ENCODE measurements at regions not wholly inside any gene's neighbourhood (a gene's known extent, or its start where the extent isn't known, plus 50 kb on each side); places are given as distances from the start of the nearest gene placed in this dataset.

DNA sequence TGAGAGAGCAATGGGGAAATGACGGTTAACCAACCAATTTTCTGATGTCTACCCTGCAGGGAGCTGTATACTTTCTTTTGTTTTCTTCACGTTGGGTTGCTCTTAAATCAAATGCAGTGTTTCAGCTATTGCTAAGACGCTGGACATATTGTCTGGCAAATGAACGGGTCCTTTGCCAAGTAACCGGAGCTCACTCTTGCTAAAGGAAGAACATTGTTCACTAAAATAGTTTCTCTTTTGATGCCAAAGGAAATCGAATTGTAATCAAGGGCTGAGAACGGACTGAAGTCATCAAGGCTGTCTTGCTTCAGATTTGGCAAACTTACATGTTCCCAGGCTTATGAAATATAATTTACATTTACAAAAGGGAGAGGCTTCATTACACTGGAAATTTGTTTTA is 142.3 kb upstream of the ARGLU1 start:
- Histone ChIP-seq H3K4me3 (ENCODE audit: low read depth, low read length) (no peak overlapping the region), H3K36me3 (ENCODE audit: control insufficient read depth in 2 of 2, insufficient read depth in 1 of 2, low read length in 2 of 2) (no peaks in the 10 kb centered on the region), H3K9me3 (ENCODE audit: control insufficient read depth, insufficient read depth, low read depth, low read length) (no peaks in the 10 kb centered on the region), H3K4me1 (ENCODE audit: control insufficient read depth, insufficient read depth, low read length) (no peaks in the 10 kb centered on the region), H3K27ac (ENCODE audit: extremely low read depth, low read depth, low read length) (no peak overlapping the region)
- no peak for TF ChIP-seq ZNF175 (tag by site-specific recombination; IDR thresholded peaks at IDR 0.05)
- no peak for TF ChIP-seq ZNF23 (tag by site-specific recombination; IDR thresholded peaks at IDR 0.05; ENCODE audit: borderline replicate concordance)
- no peak for TF ChIP-seq OSR2 (tag by site-specific recombination; IDR thresholded peaks at IDR 0.05)
- TF ChIP-seq ZBTB11 (tag by site-specific recombination; conservative IDR thresholded peaks at IDR 0.05; ENCODE audit: low read depth) = no peak
- no peak for TF ChIP-seq OVOL3 (tag by site-specific recombination; IDR thresholded peaks at IDR 0.05)
- TF ChIP-seq REPIN1 (tag by site-specific recombination; IDR thresholded peaks at IDR 0.05; ENCODE audit: low read depth) = no peak
- no peak for TF ChIP-seq ZBTB26 (tag by site-specific recombination; optimal IDR thresholded peaks at IDR 0.05)
- ChIA-PET CTCF (no interaction called here), POLR2A (no interaction called here)

DNA sequence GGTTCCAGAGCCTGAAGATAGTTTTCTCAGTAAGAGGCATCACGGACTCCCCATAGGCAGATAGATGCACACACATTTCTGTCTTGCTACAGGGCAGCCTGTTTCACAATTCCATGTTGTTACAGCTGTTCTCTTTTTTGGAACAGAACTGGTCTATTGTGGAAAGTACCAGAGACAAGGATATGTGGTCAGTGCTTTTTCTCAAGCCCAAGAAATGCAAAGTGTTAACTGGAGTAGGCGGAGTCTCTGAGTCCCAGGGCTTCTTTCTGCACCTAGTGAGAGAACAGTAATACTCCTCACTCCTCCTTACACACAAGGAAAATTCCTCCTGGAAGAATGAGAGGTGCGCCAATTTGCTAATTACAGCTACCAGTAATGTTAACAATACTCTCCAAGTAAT is 141.6 kb upstream of the ARGLU1 start:
- ChIA-PET CTCF (interaction anchor here (0.6 kb wide), 1 partner anchor 14 kb away, joined by 3 read pairs; no protein-coding TSS in a partner anchor), POLR2A (no interaction called here)
- Histone ChIP-seq H3K27ac (ENCODE audit: extremely low read depth, low read depth, low read length) (no peak overlapping the region), H3K9me3 (ENCODE audit: control insufficient read depth, insufficient read depth, low read depth, low read length) (no peaks in the 10 kb centered on the region), H3K36me3 (ENCODE audit: control insufficient read depth in 2 of 2, insufficient read depth in 1 of 2, low read length in 2 of 2) (no peaks in the 10 kb centered on the region), H3K4me3 (ENCODE audit: low read depth, low read length) (no peak overlapping the region), H3K4me1 (ENCODE audit: control insufficient read depth, insufficient read depth, low read length) (no peaks in the 10 kb centered on the region)
- TF ChIP-seq, protein P1, sequence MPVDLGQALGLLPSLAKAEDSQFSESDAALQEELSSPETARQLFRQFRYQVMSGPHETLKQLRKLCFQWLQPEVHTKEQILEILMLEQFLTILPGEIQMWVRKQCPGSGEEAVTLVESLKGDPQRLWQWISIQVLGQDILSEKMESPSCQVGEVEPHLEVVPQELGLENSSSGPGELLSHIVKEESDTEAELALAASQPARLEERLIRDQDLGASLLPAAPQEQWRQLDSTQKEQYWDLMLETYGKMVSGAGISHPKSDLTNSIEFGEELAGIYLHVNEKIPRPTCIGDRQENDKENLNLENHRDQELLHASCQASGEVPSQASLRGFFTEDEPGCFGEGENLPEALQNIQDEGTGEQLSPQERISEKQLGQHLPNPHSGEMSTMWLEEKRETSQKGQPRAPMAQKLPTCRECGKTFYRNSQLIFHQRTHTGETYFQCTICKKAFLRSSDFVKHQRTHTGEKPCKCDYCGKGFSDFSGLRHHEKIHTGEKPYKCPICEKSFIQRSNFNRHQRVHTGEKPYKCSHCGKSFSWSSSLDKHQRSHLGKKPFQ (tag by site-specific recombination; IDR thresholded peaks at IDR 0.05) = no peak
- TF ChIP-seq RBAK (tag by site-specific recombination; IDR thresholded peaks at IDR 0.05) (no peak), ZNF157 (tag by site-specific recombination; IDR thresholded peaks at IDR 0.05) (no peak), KLF8 (tag by site-specific recombination; IDR thresholded peaks at IDR 0.05) (no peak), ZNF626 (tag by site-specific recombination; IDR thresholded peaks at IDR 0.05) (no peak), HIC1 (tag by site-specific recombination; IDR thresholded peaks at IDR 0.05) (no peak), ZBTB44 (tag by site-specific recombination; IDR thresholded peaks at IDR 0.05) (no peak), ZBTB21 (tag by site-specific recombination; IDR thresholded peaks at IDR 0.05) (no peak), HOXC10 (CRISPR knock-in tag; IDR thresholded peaks at IDR 0.05) (no peak), BCL11B (tag by site-specific recombination; IDR thresholded peaks at IDR 0.05; ENCODE audit: low read depth) (no peak), ZNF473 (tag by site-specific recombination; IDR thresholded peaks at IDR 0.05) (no peak), ZNF19 (tag by site-specific recombination; IDR thresholded peaks at IDR 0.05; ENCODE audit: low read depth) (no peak)
- TF ChIP-seq, protein P2, sequence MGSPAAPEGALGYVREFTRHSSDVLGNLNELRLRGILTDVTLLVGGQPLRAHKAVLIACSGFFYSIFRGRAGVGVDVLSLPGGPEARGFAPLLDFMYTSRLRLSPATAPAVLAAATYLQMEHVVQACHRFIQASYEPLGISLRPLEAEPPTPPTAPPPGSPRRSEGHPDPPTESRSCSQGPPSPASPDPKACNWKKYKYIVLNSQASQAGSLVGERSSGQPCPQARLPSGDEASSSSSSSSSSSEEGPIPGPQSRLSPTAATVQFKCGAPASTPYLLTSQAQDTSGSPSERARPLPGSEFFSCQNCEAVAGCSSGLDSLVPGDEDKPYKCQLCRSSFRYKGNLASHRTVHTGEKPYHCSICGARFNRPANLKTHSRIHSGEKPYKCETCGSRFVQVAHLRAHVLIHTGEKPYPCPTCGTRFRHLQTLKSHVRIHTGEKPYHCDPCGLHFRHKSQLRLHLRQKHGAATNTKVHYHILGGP (tag by site-specific recombination; IDR thresholded peaks at IDR 0.05) = no peak
